NCI-H82 treated with DMSO at 0.1 percent for 48 hours (cell line): ENCODE measurements at regions not wholly inside any gene's neighbourhood (a gene's known extent, or its start where the extent isn't known, plus 50 kb on each side); places are given as distances from the start of the nearest gene placed in this dataset.

ENCODE experiments used
- DNase-seq: peaks from one replicate; lab custom pipeline; 2025; ENCODE audit not compliant: unreplicated experiment; lab: John Stamatoyannopoulos, UW

DNA sequence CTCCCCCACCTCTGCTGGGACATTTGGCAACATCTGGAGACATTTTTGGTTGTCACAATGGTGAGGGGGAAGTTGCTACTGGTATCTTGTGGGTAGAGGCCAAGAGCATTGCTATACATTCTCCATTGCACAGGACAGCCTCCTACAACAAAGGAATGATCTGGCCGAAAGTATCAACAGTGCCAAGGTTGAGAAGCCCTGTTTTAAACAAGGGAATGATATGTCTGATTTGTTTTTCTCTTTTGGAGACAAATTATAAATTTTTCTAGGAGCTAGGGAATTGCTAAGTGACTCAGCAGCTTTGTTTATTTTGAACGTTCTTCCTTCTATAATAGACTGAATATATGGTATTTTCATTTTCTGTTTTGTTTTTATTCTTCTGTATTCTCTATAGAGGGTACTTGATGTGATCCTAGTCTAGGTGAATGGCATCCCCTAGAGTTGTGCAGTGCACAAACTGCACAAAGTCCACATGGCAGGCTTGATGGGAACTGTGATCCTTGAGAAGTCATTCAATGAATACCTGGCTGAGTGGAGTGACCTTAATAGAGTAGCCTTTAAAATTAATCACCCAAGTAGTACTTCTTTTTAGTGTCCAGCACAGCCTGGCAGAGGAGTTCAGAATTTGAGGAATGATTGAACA lies 288.6 kb upstream of the USP24 start:
- DNase-seq = no peak

GRCh38 chr1:55500601-55501000 lies 285.4 kb upstream of the USP24 start:
- no peak for DNase-seq

- DNase-seq = no peak
These were observed 275.4 kb upstream of the USP24 start for GRCh38 chr1:55490547-55490946.

DNA sequence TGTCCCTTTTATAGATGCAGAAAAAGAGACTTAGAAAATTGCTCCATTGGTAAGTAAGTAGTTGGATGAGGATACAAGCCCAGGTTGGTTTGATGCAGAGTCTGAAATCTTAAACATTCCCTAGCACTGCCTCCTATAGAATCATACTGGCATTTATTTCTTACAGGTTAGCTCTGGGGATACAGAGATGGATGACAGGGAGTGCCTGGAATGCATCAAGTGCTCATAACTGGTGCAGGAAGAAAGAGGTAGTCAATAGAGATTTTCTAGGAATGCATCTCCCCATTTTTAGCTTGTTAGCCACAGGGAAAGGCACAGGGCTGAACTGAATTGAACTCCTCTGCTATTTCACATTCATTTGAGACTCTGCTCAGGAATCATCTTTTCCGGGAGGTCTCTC lies 269.0 kb upstream of the USP24 start:
- no peak for DNase-seq

DNA sequence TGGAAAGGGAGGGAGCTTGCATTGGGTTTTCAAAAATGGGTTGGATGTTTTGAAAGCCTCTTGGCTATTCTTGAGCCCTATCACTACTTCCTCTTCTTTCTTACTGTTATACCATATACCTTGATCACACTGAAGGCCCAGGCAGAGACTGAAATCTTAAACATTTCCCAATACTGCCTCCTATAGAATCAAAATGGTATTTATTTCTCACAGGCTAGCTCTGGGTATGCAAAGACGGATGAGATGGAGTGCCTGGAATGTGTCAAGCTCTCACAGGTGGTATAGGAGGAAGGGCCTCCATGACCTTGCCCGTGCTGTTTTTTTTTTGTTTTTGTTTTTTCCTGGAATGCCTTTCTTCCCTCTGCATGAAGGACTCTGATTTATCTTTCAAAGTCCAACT lies 268.4 kb upstream of the USP24 start:
- DNase-seq = no peak

DNA sequence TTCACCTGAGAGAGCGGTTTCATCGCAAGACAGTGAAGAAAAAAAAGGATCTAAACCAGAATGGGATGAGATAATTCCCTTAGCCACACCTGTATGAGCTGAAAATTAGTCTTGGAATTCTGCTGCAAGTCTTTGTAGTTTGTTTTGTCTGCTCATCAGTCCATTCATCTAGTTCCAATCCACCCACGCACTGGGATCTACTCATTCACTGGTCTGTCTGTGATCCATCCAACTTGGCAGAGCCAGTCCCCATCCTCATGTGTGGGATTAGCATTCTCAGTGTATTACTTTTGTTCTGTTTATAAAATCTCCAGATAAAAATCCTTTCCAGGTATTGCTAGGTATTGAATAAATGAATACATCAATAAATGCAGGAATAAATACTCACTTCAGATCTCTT lies 266.5 kb upstream of the USP24 start:
- DNase-seq = no peak

- DNase-seq = peak; percentile 16
These were observed 265.0 kb upstream of the USP24 start for GRCh38 chr1:55480029-55480795.

GRCh38 chr1:55478742-55479141 lies 263.6 kb upstream of the USP24 start:
- peak; percentile 34 for DNase-seq

DNA sequence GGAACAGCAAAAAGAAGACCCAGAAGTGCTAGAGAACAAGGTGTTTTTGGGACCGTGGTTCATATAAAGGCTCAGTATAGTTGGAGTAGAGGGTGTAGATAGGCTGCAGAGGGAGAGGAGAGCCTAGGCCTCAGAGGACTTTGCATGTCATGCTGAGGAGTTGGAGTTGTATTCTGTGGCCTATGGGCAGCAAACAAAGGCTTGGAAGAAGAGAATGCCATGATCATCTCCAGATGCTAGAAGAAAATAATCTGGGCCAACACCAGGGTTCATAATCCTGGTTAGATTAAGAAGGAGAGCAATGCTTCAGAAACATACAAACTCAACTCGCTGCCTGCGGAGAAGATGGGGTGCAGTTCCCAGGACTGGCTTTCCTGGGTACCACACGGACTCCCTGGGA lies 262.8 kb upstream of the USP24 start:
- no peak for DNase-seq

GRCh38 chr1:55476445-55477015 lies 261.4 kb upstream of the USP24 start:
- DNase-seq = no peak

DNA sequence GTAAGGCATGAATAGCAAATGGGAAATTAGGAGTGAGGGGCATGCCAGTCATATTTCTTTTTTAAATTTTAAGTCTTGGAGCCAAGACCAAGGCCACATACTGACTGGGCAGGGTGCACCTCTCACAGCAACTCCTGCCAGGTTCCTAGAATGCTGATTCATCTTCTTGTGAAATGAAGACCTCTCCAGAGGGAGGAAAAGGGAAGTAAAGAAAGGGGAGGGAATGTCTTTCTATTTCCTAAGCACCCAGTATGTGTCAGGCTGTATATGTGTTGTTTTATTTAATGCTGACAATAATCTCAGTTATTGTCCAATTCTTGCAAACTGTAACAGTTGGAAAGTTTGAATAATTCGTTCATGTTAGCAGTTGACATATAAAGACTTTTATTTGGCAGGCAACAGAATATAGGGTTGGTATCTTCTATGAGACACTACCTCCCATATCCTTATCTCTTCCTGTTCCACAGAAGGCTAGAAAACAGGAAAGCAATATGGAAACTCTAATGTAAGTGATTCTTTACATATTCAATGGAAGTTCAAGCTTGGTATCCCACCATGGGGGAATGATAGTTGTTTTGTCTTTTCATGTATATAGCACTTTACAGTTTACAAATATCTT lies 259.1 kb upstream of the USP24 start:
- DNase-seq = no peak

DNA sequence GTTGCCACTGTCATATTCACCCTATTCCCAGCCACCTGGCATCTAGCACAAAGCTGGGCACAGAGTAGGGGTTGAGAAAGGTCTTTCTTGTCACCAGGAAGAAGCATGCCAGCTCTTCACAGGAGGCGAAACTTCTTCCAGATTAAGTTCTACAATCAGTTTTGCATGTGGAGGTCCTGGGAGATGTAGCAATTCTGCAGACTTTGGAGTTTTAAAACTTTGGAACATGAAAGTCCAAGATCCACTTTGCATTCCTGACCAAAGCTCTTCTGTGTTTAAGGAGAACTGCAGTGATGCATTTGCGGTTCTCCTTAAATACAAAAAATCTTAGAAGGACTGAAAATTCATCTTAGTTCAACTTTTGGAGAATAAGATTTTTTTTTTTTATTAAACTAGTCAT lies 258.5 kb upstream of the USP24 start:
- no peak for DNase-seq

GRCh38 chr1:55472784-55473183 lies 257.6 kb upstream of the USP24 start:
- DNase-seq = no peak

DNA sequence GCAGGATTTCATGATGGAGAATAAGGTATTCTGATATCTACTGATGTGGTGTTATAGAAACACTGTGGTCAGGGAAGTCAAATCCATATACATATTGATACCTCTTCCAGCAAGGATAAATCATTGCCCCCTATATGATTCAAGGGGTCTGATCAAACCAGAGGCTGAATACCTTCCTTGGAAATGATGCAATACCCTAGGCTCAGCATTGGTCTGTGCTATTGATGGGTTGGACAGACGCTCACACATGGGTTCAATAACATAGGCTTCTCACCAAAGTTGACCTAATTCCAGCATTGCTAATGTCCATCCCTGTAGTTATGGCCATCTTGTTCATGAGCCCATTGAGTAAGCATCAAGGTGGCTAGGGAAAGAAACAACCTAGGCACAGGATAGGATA lies 257.0 kb upstream of the USP24 start:
- DNase-seq = no peak

- DNase-seq = no peak
These were observed 253.1 kb upstream of the USP24 start for GRCh38 chr1:55468142-55468795.

GRCh38 chr1:55466921-55467320 lies 251.8 kb upstream of the USP24 start:
- no peak for DNase-seq

GRCh38 chr1:55466373-55466772 lies 251.2 kb upstream of the USP24 start:
- DNase-seq = no peak

- no peak for DNase-seq
These were observed 249.4 kb upstream of the USP24 start for GRCh38 chr1:55464550-55464949.

DNA sequence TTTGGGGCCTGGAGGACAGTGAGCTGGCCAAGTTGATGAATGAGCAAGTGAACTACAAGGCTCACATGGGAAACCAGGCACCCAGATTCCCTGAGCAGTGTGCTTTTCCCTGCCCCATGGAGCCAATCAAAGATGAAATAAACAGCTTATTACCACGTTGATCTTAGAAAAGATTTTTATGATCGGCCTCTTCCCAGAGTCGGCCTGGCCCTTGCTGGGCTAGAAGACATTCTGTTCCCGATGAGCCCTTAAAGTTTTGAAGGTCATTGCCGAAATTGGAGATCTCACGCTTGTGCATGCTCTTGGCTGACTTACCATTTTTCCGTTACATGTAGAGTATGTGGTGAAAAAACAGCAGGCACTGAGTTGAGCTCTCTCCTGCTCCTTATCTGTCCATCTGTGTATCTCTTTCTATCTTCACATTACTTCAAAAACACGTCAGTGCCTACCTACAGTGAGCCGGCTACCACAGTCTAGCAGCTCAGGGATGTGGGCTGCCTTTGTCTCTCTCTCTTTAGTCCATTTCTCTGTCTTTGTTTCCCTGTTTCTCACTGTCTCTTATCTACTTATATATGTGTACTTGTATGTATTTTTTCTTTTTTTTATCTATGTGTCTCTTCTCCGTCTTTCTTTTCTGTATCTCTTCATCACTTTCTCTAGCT lies 248.8 kb upstream of the USP24 start:
- no peak for DNase-seq

DNA sequence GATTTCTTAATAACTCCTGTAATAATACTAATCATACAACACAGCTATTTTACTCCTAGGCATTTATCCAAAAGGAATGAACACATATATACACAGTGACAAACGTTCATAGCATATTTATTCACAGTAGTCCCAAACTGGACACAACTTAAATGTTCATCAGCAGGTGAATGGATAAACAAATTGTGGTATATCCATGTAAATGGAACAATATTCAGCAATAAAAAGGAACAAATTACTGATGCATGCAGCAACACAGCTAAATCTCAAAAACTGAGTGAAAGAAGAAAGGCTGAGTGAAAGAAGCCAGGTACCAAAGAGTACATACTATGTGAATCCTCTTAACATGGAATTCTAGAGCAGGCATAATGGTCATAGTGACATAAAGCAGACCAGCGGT lies 242.7 kb upstream of the USP24 start:
- no peak for DNase-seq

DNA sequence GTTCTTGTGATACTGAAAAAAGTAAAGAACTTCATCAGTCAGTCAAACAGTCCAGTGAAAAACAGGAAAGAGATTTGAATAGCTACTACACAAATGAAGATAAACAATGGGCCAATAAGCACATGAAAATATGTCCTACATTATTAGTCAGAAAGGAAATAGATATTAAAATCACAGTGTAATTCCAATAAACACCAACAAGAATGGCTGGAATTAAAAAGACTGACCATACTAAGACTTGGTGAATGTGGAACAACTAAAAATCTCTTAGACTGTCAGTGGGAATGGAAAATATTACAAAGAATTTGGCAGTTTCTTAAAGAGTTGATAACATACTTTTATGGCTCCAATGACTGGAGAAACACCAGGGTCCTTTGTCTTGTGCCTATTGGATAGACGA lies 241.8 kb upstream of the USP24 start:
- DNase-seq = no peak
